Neural crest cell (in vitro differentiated cells): ENCODE measurements at regions not wholly inside any gene's neighbourhood (a gene's known extent, or its start where the extent isn't known, plus 50 kb on each side); places are given as distances from the start of the nearest gene placed in this dataset.

Experiments
- DNase-seq: peaks from one replicate; pipeline ENCODE4 v3.0.0; 2021; ENCODE audit warnings: low read depth, mixed read lengths, low spot score
- H3K27ac Mint-ChIP-seq: one replicate; pipeline ENCODE4 v1.8.0; 2021; ENCODE audit warnings: mild to moderate bottlenecking, mixed read lengths; ENCODE audit not compliant: unreplicated experiment
- H3K27me3 Mint-ChIP-seq: 2 replicates; pipeline ENCODE4 v1.8.0; 2021; ENCODE audit warnings: low read depth, mild to moderate bottlenecking, mixed read lengths
- H3K36me3 Mint-ChIP-seq: 2 replicates; pipeline ENCODE4 v1.8.0; 2021; ENCODE audit warnings: low read depth, mild to moderate bottlenecking, mixed read lengths
- H3K4me1 Mint-ChIP-seq: 2 replicates; pipeline ENCODE4 v1.8.0; 2021; ENCODE audit warnings: mixed read lengths
- H3K4me3 Mint-ChIP-seq: one replicate; pipeline ENCODE4 v1.8.0; 2021; ENCODE audit warnings: mild to moderate bottlenecking, mixed read lengths
- H3K9me3 Mint-ChIP-seq: 2 replicates; pipeline ENCODE4 v1.8.0; 2021; ENCODE audit warnings: mixed read lengths
- CTCF ChIP-seq: fragments of 200-600 bp; sonication (generic); conservative IDR thresholded peaks from 2 replicates; pipeline ENCODE4 v1.5.0; 2021; ENCODE audit warnings: antibody characterized with exemption, mild to moderate bottlenecking

GRCh38 chr17:51354936-51355335 is 94.6 kb downstream of the UTP18 start:
- no peak for DNase-seq
- peaks cover 2% of the 10 kb centered on the region for H3K9me3 Mint-ChIP-seq
- no peaks in the 10 kb centered on the region for H3K4me1 Mint-ChIP-seq
- H3K27ac Mint-ChIP-seq: peak overlapping the region; percentile 92
- no peak for TF ChIP-seq CTCF
- no peaks in the 10 kb centered on the region for H3K27me3 Mint-ChIP-seq
- H3K4me3 Mint-ChIP-seq: no peak overlapping the region
- no peaks in the 10 kb centered on the region for H3K36me3 Mint-ChIP-seq

- H3K36me3 Mint-ChIP-seq: no peaks in the 10 kb centered on the region
- peaks cover 2% of the 10 kb centered on the region for H3K9me3 Mint-ChIP-seq
- no peak overlapping the region for H3K4me3 Mint-ChIP-seq
- H3K27me3 Mint-ChIP-seq: no peaks in the 10 kb centered on the region
- DNase-seq: no peak
- H3K27ac Mint-ChIP-seq: peak overlapping the region; percentile 92
- H3K4me1 Mint-ChIP-seq: no peaks in the 10 kb centered on the region
- TF ChIP-seq CTCF: no peak
Measured at GRCh38 chr17:51355441-51356410, 95.4 kb downstream of the UTP18 start.

GRCh38 chr17:51359055-51359454 is 98.7 kb downstream of the UTP18 start:
- no peak for TF ChIP-seq CTCF
- no peak for DNase-seq
- Mint-ChIP-seq H3K4me3 (no peak overlapping the region), H3K27ac (no peak overlapping the region), H3K36me3 (no peaks in the 10 kb centered on the region), H3K27me3 (no peaks in the 10 kb centered on the region), H3K9me3 (peaks cover 2% of the 10 kb centered on the region), H3K4me1 (peaks cover 15% of the 10 kb centered on the region)

GRCh38 chr17:51362811-51363585 is 102.7 kb downstream of the UTP18 start:
- no peaks in the 10 kb centered on the region for H3K27me3 Mint-ChIP-seq
- peaks cover 15% of the 10 kb centered on the region for H3K4me1 Mint-ChIP-seq
- no peak for TF ChIP-seq CTCF
- peaks cover under 1% of the 10 kb centered on the region for H3K9me3 Mint-ChIP-seq
- no peak overlapping the region for H3K4me3 Mint-ChIP-seq
- no peak for DNase-seq
- H3K36me3 Mint-ChIP-seq: no peaks in the 10 kb centered on the region
- no peak overlapping the region for H3K27ac Mint-ChIP-seq

DNA sequence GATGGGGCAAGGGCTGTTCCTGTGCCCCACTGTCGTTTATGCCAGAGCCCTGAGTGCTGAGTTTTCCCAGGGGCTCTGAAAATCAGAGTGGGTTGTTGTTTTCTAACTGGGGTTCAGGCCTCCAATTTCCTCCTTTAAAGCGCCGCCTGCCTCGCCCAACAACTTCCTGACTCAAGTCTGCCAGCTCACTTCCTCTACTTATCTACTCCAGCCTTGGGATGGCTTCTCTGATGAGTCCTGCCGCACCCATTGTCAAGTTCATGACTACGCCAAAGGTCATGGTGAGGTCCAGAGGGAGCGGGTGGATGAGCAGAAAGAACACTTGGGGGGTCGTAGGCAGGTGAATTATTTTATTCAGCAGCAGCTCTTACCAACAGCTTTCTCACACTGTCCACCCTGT is 104.7 kb downstream of the UTP18 start:
- Mint-ChIP-seq H3K4me1 (peaks cover 15% of the 10 kb centered on the region), H3K9me3 (no peaks in the 10 kb centered on the region), H3K36me3 (no peaks in the 10 kb centered on the region), H3K4me3 (no peak overlapping the region), H3K27me3 (no peaks in the 10 kb centered on the region), H3K27ac (peak overlapping the region; percentile 50)
- TF ChIP-seq CTCF: no peak
- DNase-seq: no peak
